ENCODE measurements at regions not wholly inside any gene's neighbourhood (a gene's known extent, or its start where the extent isn't known, plus 50 kb on each side); places are given as distances from the start of the nearest gene placed in this dataset.

- TF ChIP-seq SP1 (IDR thresholded peaks at IDR 0.05) (no peak), ZNF384 (IDR thresholded peaks at IDR 0.05) (no peak), FOXA1 (IDR thresholded peaks at IDR 0.05) (no peak), FOXM1 (IDR thresholded peaks at IDR 0.05; ENCODE audit: borderline replicate concordance) (no peak), TARDBP (IDR thresholded peaks at IDR 0.05) (no peak), FOXK2 (IDR thresholded peaks at IDR 0.05) (no peak), ARNT (IDR thresholded peaks at IDR 0.05) (no peak), BHLHE40 (IDR thresholded peaks at IDR 0.05; ENCODE audit: borderline replicate concordance) (no peak), CTBP1 (IDR thresholded peaks at IDR 0.05; ENCODE audit: borderline replicate concordance) (no peak)
These were observed 88.5 kb upstream of the HNF1B start for GRCh38 chr17:37833237-37833859.
